Stimulated activated naive CD8-positive, alpha-beta T cell treated with anti-CD3 and anti-CD28 coated beads, Interleukin-15, amount 100 ng/mL, for 72 hours (primary cell): ENCODE measurements at regions not wholly inside any gene's neighbourhood (a gene's known extent, or its start where the extent isn't known, plus 50 kb on each side); places are given as distances from the start of the nearest gene placed in this dataset.

ENCODE experiments used
- ATAC-seq: fragments of 150-1000 bp; cut with Tn5 transposase; 2 replicates; pipeline ENCODE4 v1.10.0; 2021; ENCODE audit warnings: mild to moderate bottlenecking, moderate library complexity
- DNase-seq, 2 donors: peaks; one replicate each; pipeline ENCODE4 v3.0.0; 2021 to 2022
- H3K27ac Mint-ChIP-seq, 2 donors: one replicate each; pipeline ENCODE4 v1.8.0; 2022; ENCODE audit warnings: mild to moderate bottlenecking in 2 of 2, mixed read lengths in 2 of 2, moderate library complexity in 2 of 2
- H3K27me3 Mint-ChIP-seq: one replicate; pipeline ENCODE4 v1.8.0; 2022; ENCODE audit warnings: mixed read lengths
- H3K4me1 Mint-ChIP-seq: one replicate; pipeline ENCODE4 v1.8.0; 2022; ENCODE audit warnings: mild to moderate bottlenecking, mixed read lengths
- H3K4me3 Mint-ChIP-seq, 2 donors: one replicate each; pipeline ENCODE4 v1.8.0; 2022; ENCODE audit warnings: mild to moderate bottlenecking in 2 of 2, mixed read lengths in 2 of 2, moderate library complexity in 1 of 2
- H3K9me3 Mint-ChIP-seq, 2 donors: one replicate each; pipeline ENCODE4 v1.8.0; 2022; ENCODE audit warnings: mixed read lengths in 2 of 2

DNA sequence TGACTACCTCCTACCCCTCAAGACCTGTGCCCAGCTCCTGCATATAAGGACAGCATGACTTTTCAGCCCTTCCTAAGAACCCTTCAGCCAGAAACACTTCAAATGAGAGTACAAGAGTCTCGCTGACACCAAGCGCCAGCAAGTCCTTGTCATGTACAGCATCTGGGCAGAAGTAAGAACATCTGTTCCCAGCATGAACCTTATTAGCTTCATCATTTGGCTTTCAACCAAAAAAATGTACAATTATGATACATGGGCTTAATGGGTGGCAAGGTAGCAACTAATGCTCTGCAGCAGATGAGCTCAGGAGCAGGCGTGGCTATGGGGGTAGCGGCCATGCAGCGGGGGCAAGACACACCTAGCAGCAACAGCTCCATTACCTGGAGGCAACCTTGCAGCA lies 487.6 kb downstream of the COG6 start:
- ATAC-seq, result no peak
- peaks cover 49% of the 10 kb centered on the region for H3K4me1 Mint-ChIP-seq
- DNase-seq, result no peak
- H3K27ac Mint-ChIP-seq, result no peak overlapping the region
- peaks cover 6% of the 10 kb centered on the region for H3K27me3 Mint-ChIP-seq
- no peak overlapping the region for H3K4me3 Mint-ChIP-seq
- no peaks in the 10 kb centered on the region for H3K9me3 Mint-ChIP-seq

DNA sequence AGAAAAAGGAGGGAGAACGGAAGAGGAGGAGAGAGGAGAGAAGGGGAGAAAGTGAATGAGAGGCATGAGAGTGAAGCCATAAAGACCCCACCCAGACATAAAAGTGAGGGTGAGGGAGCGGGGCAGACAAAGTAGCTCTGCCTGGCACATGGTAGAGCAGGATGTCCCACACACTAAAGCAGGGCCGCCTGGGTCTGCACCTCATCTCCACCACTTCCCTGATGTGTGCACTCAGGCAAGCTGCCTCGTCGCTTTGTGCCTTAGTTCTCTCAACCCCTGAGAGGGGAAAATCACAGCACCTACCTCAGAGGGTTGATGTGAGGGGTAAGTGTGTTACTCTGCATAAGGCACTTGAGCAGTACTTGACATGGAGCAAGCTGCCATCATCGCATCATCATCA lies 488.1 kb downstream of the COG6 start:
- H3K27ac Mint-ChIP-seq, result no peak overlapping the region
- no peak for ATAC-seq
- DNase-seq, result no peak
- peaks cover 3% of the 10 kb centered on the region for H3K27me3 Mint-ChIP-seq
- no peaks in the 10 kb centered on the region for H3K9me3 Mint-ChIP-seq
- H3K4me1 Mint-ChIP-seq, result peaks cover 53% of the 10 kb centered on the region
- H3K4me3 Mint-ChIP-seq, result no peak overlapping the region

- Mint-ChIP-seq H3K4me3 (no peak overlapping the region), H3K27me3 (no peaks in the 10 kb centered on the region), H3K27ac (peak overlapping the region in 1 of 2 donors; percentile 70), H3K9me3 (no peaks in the 10 kb centered on the region), H3K4me1 (peaks cover 63% of the 10 kb centered on the region)
- ATAC-seq (peak; percentile 79), DNase-seq (peak in 1 of 2 donors; percentile 66)
Observed at GRCh38 chr13:40145139-40145538, 489.7 kb downstream of the COG6 start.

DNA sequence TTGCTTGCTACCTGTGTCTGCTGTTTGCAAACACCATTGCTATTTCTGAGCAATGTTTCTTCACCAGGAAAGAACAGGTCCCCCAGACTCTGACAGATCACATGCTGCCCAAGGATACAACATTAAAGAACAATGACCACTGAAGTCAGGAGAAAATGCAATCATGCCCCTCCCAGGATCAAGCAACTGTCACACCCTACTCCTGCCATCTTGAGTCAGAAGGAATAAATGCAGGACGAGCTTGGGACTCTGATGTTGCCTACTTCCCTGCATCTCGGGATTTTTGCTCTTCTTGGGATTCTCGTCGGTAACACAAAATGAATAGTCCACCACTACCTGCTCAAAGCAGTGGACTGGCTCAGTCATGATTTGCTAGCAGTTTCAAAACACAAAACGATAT lies 490.6 kb downstream of the COG6 start:
- no peak overlapping the region for H3K4me3 Mint-ChIP-seq
- ATAC-seq, result no peak

GRCh38 chr13:40146611-40147117 lies 491.2 kb downstream of the COG6 start:
- Mint-ChIP-seq H3K27me3 (no peaks in the 10 kb centered on the region), H3K27ac (peak overlapping the region in 1 of 2 donors; percentile 18), H3K4me3 (peak overlapping the region in 1 of 2 donors; percentile 49), H3K9me3 (no peaks in the 10 kb centered on the region), H3K4me1 (peaks cover 66% of the 10 kb centered on the region)
- DNase-seq (peak in 1 of 2 donors; percentile 36), ATAC-seq (peak; percentile 53)

More for the DNA sequence above, 490.6 kb downstream of the COG6 start:
- Mint-ChIP-seq H3K27me3 (no peaks in the 10 kb centered on the region), H3K4me1 (peaks cover 63% of the 10 kb centered on the region), H3K9me3 (no peaks in the 10 kb centered on the region), H3K27ac (no peak overlapping the region)
- no peak for DNase-seq

DNA sequence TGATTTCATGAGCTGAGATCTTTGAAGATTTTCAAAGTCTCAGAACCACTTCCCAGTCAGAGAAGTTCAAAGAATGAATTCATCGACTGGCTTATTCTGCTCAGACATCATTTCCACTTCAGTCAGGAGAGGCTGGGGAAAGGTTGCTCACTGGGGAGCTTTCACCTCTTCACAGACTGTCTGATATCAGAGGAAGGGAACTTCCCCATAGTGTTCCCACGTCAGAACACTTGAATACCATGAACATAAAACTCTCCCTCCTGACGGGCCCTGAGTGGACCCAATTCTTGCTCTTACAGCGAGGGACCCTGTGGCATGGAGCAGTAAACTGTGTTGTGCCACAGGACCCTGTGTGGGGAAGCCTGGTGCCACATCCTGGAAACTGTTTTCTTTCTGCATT lies 492.6 kb downstream of the COG6 start:
- DNase-seq, result peak in 1 of 2 donors; percentile 41

DNA sequence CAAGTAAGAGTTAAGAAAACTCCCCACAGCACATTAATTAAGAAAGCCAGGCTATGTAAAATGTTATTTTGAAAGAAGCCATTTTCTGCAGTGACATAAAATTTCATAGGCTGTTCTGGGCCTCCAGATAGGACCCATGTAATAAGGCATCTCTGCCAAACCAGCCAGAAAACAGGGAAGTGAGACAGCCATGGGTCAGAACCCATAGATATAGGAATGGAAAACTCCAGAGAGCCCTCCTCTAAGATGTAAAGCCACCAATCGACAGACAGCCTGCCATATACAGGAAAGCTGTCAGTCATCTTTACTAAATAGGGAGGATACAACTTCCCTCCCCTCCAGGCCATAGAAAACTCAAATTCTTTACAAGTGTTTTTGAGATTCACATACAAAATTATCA lies 493.3 kb downstream of the COG6 start:
- H3K27ac Mint-ChIP-seq, result peak overlapping the region in 1 of 2 donors; percentile 3
- DNase-seq (no peak), ATAC-seq (no peak)
- H3K9me3 Mint-ChIP-seq, result no peaks in the 10 kb centered on the region
- no peaks in the 10 kb centered on the region for H3K27me3 Mint-ChIP-seq
- peaks cover 78% of the 10 kb centered on the region for H3K4me1 Mint-ChIP-seq
- H3K4me3 Mint-ChIP-seq, result peak overlapping the region in 1 of 2 donors; percentile 8

More for the DNA sequence above, 492.6 kb downstream of the COG6 start:
- H3K27ac Mint-ChIP-seq, result peak overlapping the region; percentile 8 to 43
- peaks cover 78% of the 10 kb centered on the region for H3K4me1 Mint-ChIP-seq
- H3K4me3 Mint-ChIP-seq, result peak overlapping the region in 1 of 2 donors; percentile 31
- peak; percentile 79 for ATAC-seq
- H3K9me3 Mint-ChIP-seq, result no peaks in the 10 kb centered on the region
- no peaks in the 10 kb centered on the region for H3K27me3 Mint-ChIP-seq

DNA sequence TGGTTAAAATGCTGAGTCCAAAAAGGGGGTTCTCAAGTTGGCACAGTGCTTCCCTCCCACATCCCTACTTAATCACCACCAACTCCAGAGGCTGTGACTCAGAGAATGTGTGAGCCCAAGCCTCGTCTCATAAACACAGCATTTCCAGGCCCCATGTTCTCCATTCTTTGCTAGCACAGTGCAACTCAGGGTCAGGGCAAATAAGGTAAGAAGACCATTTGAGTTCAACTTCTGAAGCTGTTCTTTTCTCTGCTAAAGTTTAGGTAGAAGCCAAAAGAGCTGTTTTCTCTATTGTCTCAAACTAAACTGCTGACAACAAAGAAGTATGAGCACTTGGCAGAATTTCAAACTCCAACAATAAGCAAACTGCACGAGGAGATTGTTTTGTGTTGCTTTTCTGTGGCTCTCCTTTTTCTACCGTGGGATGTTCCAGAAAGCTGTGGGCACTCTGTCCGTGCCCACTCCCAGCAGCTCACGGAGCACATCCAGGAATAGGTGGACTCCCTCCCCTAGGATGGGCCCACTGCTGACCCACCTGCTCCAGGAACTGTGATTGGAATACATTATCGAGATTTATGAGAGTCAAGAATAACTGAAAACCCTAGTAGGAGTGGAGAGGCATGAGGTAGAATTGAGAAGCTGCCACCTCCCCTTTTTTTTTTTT lies 494.3 kb downstream of the COG6 start:
- Mint-ChIP-seq H3K4me1 (peaks cover 71% of the 10 kb centered on the region), H3K4me3 (no peak overlapping the region), H3K9me3 (no peaks in the 10 kb centered on the region), H3K27ac (no peak overlapping the region), H3K27me3 (no peaks in the 10 kb centered on the region)
- ATAC-seq (no peak), DNase-seq (no peak)

- ATAC-seq, result no peak
- H3K4me1 Mint-ChIP-seq, result peaks cover 57% of the 10 kb centered on the region
- H3K4me3 Mint-ChIP-seq, result no peak overlapping the region
- DNase-seq, result no peak
- no peaks in the 10 kb centered on the region for H3K27me3 Mint-ChIP-seq
- H3K27ac Mint-ChIP-seq, result peak overlapping the region in 1 of 2 donors; percentile 36
- no peaks in the 10 kb centered on the region for H3K9me3 Mint-ChIP-seq
Observed at GRCh38 chr13:40151673-40152072, 496.2 kb downstream of the COG6 start.

DNA sequence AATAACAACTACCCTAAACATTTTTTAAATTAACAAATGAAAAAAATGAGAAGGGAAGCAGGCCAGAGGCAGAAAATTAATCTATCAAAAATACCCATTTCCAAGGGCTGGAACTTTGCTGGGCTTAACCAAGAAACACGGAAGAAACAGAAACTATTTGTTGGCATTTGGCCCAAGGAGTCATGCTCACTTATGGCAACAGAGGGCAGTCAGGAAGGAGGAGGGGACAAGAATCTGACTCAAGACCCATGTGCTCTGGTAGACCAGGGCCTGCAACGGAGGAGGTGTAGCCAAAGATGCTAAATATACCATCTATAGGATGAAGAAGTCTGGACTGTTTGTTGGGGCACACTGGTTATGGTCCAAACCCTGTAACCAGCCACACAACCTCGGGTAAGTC lies 496.7 kb downstream of the COG6 start:
- DNase-seq, result no peak
- H3K9me3 Mint-ChIP-seq, result no peaks in the 10 kb centered on the region
- peaks cover 52% of the 10 kb centered on the region for H3K4me1 Mint-ChIP-seq
- ATAC-seq, result no peak
- H3K27ac Mint-ChIP-seq, result no peak overlapping the region
- no peaks in the 10 kb centered on the region for H3K27me3 Mint-ChIP-seq
- H3K4me3 Mint-ChIP-seq, result no peak overlapping the region

GRCh38 chr13:40152922-40153321 lies 497.5 kb downstream of the COG6 start:
- Mint-ChIP-seq H3K27me3 (no peaks in the 10 kb centered on the region), H3K4me1 (peaks cover 46% of the 10 kb centered on the region), H3K4me3 (no peak overlapping the region), H3K27ac (peak overlapping the region in 1 of 2 donors; percentile 75), H3K9me3 (no peaks in the 10 kb centered on the region)
- no peak for DNase-seq
- ATAC-seq, result no peak

DNA sequence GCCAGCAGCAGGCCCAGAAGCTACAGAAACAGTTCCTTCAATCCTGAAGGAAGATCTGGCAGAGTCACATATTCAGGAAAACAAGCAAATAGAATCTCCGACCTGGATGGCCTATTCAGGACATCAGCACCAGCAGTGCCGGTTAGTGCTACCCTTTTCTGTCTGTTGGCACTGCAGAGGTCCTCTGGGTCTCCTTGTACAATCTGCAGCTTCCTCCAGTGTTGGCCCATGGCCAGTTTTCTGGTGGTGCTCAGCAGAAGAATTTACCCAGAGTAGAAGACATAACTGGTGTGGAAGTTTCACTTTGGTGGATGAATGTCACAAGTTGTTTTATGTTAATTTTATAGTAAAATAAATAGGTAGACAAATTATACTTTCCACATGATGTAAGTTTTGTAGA lies 498.1 kb downstream of the COG6 start:
- H3K4me1 Mint-ChIP-seq, result peaks cover 40% of the 10 kb centered on the region
- ATAC-seq (no peak), DNase-seq (no peak)
- H3K27me3 Mint-ChIP-seq, result no peaks in the 10 kb centered on the region
- H3K27ac Mint-ChIP-seq, result peak overlapping the region in 1 of 2 donors; percentile 75
- H3K9me3 Mint-ChIP-seq, result no peaks in the 10 kb centered on the region
- no peak overlapping the region for H3K4me3 Mint-ChIP-seq

DNA sequence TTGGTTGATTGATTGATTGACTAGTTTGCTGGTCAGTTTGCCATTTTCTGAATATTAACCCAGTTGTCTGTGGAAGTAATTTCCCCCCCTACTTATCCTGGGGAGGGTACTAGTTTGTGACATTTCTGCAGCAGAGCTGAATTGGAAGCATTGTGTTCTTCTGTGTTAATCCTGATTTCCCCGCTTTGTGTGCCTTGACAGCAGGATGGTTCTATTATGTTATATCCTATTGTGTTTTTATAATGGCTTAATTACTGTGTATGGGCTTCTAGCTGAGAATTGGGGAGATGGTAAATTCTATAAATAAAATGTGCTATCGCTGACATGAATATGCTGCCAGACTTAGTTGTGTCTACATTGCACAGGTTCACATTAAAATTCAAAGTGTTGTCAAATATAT lies 499.7 kb downstream of the COG6 start:
- H3K4me1 Mint-ChIP-seq, result peaks cover 29% of the 10 kb centered on the region
- no peaks in the 10 kb centered on the region for H3K9me3 Mint-ChIP-seq
- no peak overlapping the region for H3K27ac Mint-ChIP-seq
- H3K4me3 Mint-ChIP-seq, result no peak overlapping the region
- ATAC-seq (no peak), DNase-seq (no peak)
- H3K27me3 Mint-ChIP-seq, result no peaks in the 10 kb centered on the region

GRCh38 chr13:40158218-40158617 lies 502.8 kb downstream of the COG6 start:
- Mint-ChIP-seq H3K27ac (no peak overlapping the region), H3K4me3 (no peak overlapping the region), H3K4me1 (peaks cover 14% of the 10 kb centered on the region), H3K9me3 (no peaks in the 10 kb centered on the region), H3K27me3 (no peaks in the 10 kb centered on the region)
- ATAC-seq (peak; percentile 70), DNase-seq (no peak)

DNA sequence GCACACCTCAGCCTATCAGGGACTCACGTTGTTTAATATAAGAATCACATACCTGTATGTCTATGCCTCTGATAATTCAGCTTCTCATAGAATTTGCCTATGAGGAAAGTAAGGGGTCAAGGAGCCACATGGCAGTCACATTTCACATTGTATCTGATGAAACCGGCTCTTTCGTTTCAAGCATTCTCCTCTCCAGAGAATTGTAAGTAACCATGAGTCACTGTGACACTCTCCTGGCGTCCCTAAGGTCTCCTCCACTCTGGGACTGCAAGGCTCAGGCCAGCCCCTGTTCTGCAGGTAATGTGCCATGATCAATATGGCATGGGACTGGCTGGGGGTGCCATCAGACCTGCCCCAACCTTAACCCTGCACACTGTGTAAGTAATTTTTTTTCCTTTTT lies 503.3 kb downstream of the COG6 start:
- no peak for DNase-seq
- Mint-ChIP-seq H3K4me3 (no peak overlapping the region), H3K4me1 (peaks cover 11% of the 10 kb centered on the region), H3K27me3 (no peaks in the 10 kb centered on the region), H3K9me3 (no peaks in the 10 kb centered on the region), H3K27ac (no peak overlapping the region)
- no peak for ATAC-seq

DNA sequence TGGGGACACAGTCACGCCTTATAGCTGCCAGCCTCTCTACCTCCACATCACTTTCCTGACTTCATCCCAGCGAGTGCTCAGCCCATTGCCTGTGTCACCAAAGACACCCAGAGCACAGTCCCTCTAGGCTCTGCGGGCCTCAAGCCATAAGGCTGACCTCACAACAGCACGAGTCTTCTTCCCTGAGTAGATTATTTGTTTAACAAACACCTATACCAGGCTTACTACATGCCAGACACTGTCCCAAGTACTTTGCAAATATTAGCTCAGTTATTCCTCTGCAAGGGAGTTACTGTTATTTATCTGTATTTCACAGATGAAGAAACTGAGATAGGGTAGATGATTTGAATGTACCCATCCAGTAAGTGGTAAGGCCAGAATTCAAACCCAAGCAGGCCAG lies 504.3 kb downstream of the COG6 start:
- no peak overlapping the region for H3K27ac Mint-ChIP-seq
- no peaks in the 10 kb centered on the region for H3K9me3 Mint-ChIP-seq
- H3K27me3 Mint-ChIP-seq, result no peaks in the 10 kb centered on the region
- DNase-seq (no peak), ATAC-seq (no peak)
- no peak overlapping the region for H3K4me3 Mint-ChIP-seq
- H3K4me1 Mint-ChIP-seq, result peaks cover 9% of the 10 kb centered on the region
